ENCODE measurements at regions not wholly inside any gene's neighbourhood (a gene's known extent, or its start where the extent isn't known, plus 50 kb on each side); places are given as distances from the start of the nearest gene placed in this dataset.

GRCh38 chr10:7481368-7481765 is 70.5 kb upstream of the SFMBT2 start:
- ChIA-PET CTCF (no interaction called here), POLR2A (no interaction called here)
- Histone ChIP-seq H3K36me3 (replicated peaks in 1 of 2; ENCODE audit: control insufficient read depth in 1 of 2, insufficient read depth in 2 of 2, low read length in 1 of 2) (no peaks in the 10 kb centered on the region), H3K27me3 (ENCODE audit: insufficient read depth) (no peaks in the 10 kb centered on the region), H4K20me1 (ENCODE audit: insufficient read depth) (no peaks in the 10 kb centered on the region), H2AFZ (ENCODE audit: low read depth) (no peak overlapping the region), H3F3A (replicated peaks; ENCODE audit: insufficient read depth) (no peaks in the 10 kb centered on the region), H3K27ac (ENCODE audit: low read depth in 2 of 2, low read length in 1 of 2) (no peak overlapping the region), H3K4me3 (ENCODE audit: low read depth in 2 of 2, low read length in 1 of 2) (no peak overlapping the region), H3K4me2 (no peak overlapping the region), H3K9me2 (no peaks in the 10 kb centered on the region), H3K4me1 (ENCODE audit: control insufficient read depth in 1 of 2, insufficient read depth in 2 of 2, low read depth in 1 of 2, low read length in 1 of 2) (peaks cover 0 to 5% of the 10 kb centered on the region in 2 experiments; a peak in 1 of 4 replicates), H3K79me2 (ENCODE audit: insufficient read depth) (no peaks in the 10 kb centered on the region), H3K9me3 (no peaks in the 10 kb centered on the region), H3K9ac (no peak overlapping the region)
- 57% methylated on average over 5 of the region's 5 CpGs for WGBS (ENCODE audit: low lambda C conversion rate)
- no peak for TF ChIP-seq TAF1 (IDR thresholded peaks at IDR 0.05; ENCODE audit: borderline replicate concordance, low read depth, low read length)
- no peak for TF ChIP-seq FOXM1 (IDR thresholded peaks at IDR 0.05; ENCODE audit: low read depth)
- no peak for TF ChIP-seq FOSL2 (IDR thresholded peaks at IDR 0.05; ENCODE audit: borderline replicate concordance, low read depth)
- TF ChIP-seq USF1 (IDR thresholded peaks at IDR 0.05; ENCODE audit: borderline replicate concordance, low read depth) = no peak
- TF ChIP-seq NFIC (IDR thresholded peaks at IDR 0.05; ENCODE audit: borderline replicate concordance) = no peak
- TF ChIP-seq PBX3 (IDR thresholded peaks at IDR 0.05) = no peak
- TF ChIP-seq ZBTB33 (IDR thresholded peaks at IDR 0.05; ENCODE audit: borderline replicate concordance, low read depth) = no peak
- no peak for TF ChIP-seq GATA2 (CRISPR knock-in tag; IDR thresholded peaks at IDR 0.05)
- no peak for TF ChIP-seq MEF2A (IDR thresholded peaks at IDR 0.05; ENCODE audit: borderline replicate concordance, low read depth)
- TF ChIP-seq RFX5 (IDR thresholded peaks at IDR 0.05; ENCODE audit: low read length) = no peak
- no peak for TF ChIP-seq ELF1 (IDR thresholded peaks at IDR 0.05)
- no peak for TF ChIP-seq SIN3A (IDR thresholded peaks at IDR 0.05; ENCODE audit: borderline replicate concordance, low read depth, low read length)
- no peak for DNase-seq

- Histone ChIP-seq H3F3A (replicated peaks; ENCODE audit: insufficient read depth) (no peaks in the 10 kb centered on the region), H2AFZ (ENCODE audit: low read depth) (no peak overlapping the region), H3K27ac (ENCODE audit: low read depth in 2 of 2, low read length in 1 of 2) (no peak overlapping the region), H3K27me3 (ENCODE audit: insufficient read depth) (no peaks in the 10 kb centered on the region), H3K79me2 (ENCODE audit: insufficient read depth) (no peaks in the 10 kb centered on the region), H3K4me3 (ENCODE audit: low read depth in 2 of 2, low read length in 1 of 2) (no peak overlapping the region), H3K9me2 (no peaks in the 10 kb centered on the region), H3K9ac (no peak overlapping the region), H3K4me2 (no peak overlapping the region), H3K9me3 (no peaks in the 10 kb centered on the region), H3K36me3 (replicated peaks in 1 of 2; ENCODE audit: control insufficient read depth in 1 of 2, insufficient read depth in 2 of 2, low read length in 1 of 2) (no peaks in the 10 kb centered on the region), H3K4me1 (ENCODE audit: control insufficient read depth in 1 of 2, insufficient read depth in 2 of 2, low read depth in 1 of 2, low read length in 1 of 2) (peaks cover 0 to 5% of the 10 kb centered on the region in 2 experiments; a peak in 1 of 4 replicates), H4K20me1 (ENCODE audit: insufficient read depth) (no peaks in the 10 kb centered on the region)
- CTCF ChIA-PET = no interaction called here
- DNase-seq = no peak
- POLR2A ChIA-PET = no interaction called here
- WGBS (ENCODE audit: low lambda C conversion rate) = 59% methylated on average over 8 of the region's 8 CpGs
- TF ChIP-seq RXRA (IDR thresholded peaks at IDR 0.05; ENCODE audit: borderline replicate concordance, low read depth) = no peak
- no peak for TF ChIP-seq YY1 (IDR thresholded peaks at IDR 0.05; ENCODE audit: low read depth)
- no peak for TF ChIP-seq SIN3A (IDR thresholded peaks at IDR 0.05; ENCODE audit: borderline replicate concordance, low read depth, low read length)
- TF ChIP-seq RAD21 (IDR thresholded peaks at IDR 0.05; ENCODE audit: low read length) = no peak
- TF ChIP-seq NRF1 (IDR thresholded peaks at IDR 0.05; ENCODE audit: low read depth, low read length) = no peak
- TF ChIP-seq IRF3 (IDR thresholded peaks at IDR 0.05; ENCODE audit: low read depth, low read length) = no peak
- TF ChIP-seq TAF1 (IDR thresholded peaks at IDR 0.05; ENCODE audit: borderline replicate concordance, low read depth, low read length) = no peak
- TF ChIP-seq FOXJ3 (CRISPR knock-in tag; IDR thresholded peaks at IDR 0.05) = no peak
- TF ChIP-seq GABPA (IDR thresholded peaks at IDR 0.05; ENCODE audit: low read depth) = no peak
- TF ChIP-seq MXI1 (IDR thresholded peaks at IDR 0.05; ENCODE audit: low read depth, low read length) = no peak
- no peak for TF ChIP-seq MAX (IDR thresholded peaks at IDR 0.05; ENCODE audit: low read depth)
- no peak for TF ChIP-seq FOXM1 (IDR thresholded peaks at IDR 0.05; ENCODE audit: low read depth)
- no peak for TF ChIP-seq POLR2AphosphoS5 (IDR thresholded peaks at IDR 0.05; ENCODE audit: low read depth, low read length)
- no peak for TF ChIP-seq RCOR1 (IDR thresholded peaks at IDR 0.05; ENCODE audit: low read length)
These were observed 70.0 kb upstream of the SFMBT2 start for GRCh38 chr10:7480742-7481367.

Data from SK-N-SH (cell line).